NCI-H1436 (cell line): ENCODE measurements at regions not wholly inside any gene's neighbourhood (a gene's known extent, or its start where the extent isn't known, plus 50 kb on each side); places are given as distances from the start of the nearest gene placed in this dataset.
A peak's percentile ranks its signal among the peaks of the same experiment; 100 is the strongest.
"Not testable (repeated sequence)": the region's sequence is repeated elsewhere in the genome, so short reads cannot be mapped to it uniquely, and the experiment has no call there.

ENCODE experiments used
- DNase-seq: peaks from one replicate; lab custom pipeline; 2025; lab: John Stamatoyannopoulos, UW

- DNase-seq: no peak
Observed at GRCh38 chr6:94227741-94228140, 808.4 kb upstream of the EPHA7 start.

DNA sequence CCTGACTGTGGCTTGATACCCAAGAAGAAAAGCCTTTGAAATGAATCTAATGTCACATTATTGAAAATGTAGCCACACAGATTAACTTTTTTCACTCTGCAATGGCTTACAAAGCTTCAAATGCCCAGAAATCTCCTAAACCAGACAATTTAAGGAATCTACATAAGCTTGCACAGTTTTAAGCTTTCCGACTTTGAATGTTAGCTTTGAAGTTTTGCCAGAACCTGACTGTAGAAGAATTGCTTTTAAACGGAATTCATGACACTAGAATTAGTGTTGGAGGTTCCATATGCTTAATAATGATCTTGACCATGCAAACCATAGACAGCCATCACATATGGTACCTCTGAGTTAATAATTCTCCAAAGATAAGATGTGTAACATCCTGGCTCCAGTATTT lies 798.5 kb upstream of the EPHA7 start:
- no peak for DNase-seq

DNA sequence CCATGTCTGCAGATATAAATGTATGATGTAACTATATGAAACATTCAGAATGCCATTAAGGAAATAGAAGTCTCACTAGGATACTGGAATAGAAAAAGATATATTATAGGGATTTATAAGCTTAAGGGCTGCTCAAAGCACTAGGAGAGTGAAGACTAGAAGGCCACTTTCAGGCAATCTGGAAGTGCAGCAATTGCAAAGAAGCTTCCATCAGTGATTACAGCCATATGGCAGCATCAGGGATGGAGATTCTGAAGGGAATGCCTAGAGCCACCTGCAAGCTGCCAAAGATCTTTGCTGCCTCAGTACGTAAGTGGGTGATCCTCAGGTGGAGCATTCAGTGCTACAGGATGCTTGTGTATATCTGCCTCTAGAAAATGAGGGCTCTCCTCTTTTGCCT lies 796.2 kb upstream of the EPHA7 start:
- no peak for DNase-seq

DNA sequence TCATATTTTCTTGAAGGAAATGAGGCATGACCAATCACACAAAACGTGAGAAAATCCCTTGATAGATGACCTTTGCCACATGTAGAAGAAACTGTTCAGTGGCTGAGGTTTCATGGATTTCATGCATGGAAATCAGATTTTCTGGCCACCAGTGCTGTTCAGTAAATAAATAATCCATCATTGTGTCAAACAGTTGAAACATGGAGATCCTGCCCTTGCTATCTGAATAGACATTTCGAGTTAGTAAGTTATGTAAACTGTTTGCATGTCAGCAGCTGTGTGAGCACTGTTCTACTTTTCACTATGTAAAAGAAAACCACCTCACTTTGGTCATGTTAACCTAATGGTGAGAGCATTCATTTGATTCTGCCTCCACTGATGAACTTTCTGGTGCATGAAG lies 793.9 kb upstream of the EPHA7 start:
- no peak for DNase-seq

DNA sequence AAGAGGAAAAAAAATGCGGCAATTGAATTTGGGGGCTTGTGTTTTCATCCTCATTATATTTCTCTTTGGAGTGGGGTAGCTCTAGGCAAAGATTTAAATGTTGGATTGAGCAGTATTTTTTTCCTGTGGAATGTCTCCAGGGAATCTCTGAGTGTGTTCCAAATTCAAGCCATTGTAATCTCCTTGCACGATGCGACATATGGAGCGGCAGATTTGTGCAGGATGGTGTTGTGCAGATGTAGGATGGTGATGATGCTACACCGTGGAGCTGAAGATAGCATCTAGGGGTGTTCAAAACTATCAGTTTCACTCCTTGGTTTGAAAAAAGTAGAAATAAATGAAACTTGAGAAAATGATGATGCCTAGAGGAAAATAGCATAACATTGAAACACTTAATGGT lies 777.5 kb upstream of the EPHA7 start:
- no peak for DNase-seq

DNA sequence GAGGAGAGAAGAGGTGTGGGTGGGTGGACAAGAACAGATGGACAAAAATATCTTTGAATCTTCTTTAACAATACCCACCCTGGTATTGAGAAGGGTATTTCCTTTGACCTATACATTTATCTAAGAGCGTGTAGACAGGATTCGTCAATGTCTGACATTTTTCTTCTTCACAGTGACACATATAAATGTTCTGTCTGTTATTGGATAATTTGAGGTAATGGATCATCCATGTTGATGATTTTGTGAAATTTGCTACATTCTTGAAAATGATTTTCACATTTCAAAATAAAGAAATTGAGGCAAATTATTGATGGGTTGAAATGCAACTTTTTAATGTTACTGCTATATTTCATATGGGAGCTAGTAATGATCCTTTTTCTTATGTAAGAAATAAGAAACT lies 770.7 kb upstream of the EPHA7 start:
- no peak for DNase-seq

- no peak for DNase-seq
Observed at GRCh38 chr6:94184666-94185464, 765.5 kb upstream of the EPHA7 start.

DNA sequence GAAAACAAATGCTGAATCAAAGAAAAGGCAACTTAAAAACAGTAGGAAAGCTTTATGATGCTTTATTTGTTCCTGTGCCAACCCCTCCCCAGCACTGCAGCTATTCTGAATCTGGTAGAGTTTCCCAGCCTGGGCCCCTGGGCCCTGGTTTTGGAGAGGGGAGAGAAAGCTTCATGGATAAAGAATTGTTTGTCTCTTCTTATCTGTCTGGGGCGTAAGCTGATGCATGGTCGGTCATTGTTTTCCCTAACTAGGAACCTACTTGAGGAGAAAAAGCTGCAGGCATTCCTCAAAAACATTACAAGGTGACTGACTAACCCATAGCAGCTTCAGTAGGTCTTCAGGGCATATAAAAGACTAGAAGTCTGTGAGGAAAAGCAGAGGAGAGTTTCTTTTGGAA lies 758.1 kb upstream of the EPHA7 start:
- no peak for DNase-seq

- peak; percentile 3 for DNase-seq
Observed at GRCh38 chr6:94175465-94175864, 756.1 kb upstream of the EPHA7 start.

DNA sequence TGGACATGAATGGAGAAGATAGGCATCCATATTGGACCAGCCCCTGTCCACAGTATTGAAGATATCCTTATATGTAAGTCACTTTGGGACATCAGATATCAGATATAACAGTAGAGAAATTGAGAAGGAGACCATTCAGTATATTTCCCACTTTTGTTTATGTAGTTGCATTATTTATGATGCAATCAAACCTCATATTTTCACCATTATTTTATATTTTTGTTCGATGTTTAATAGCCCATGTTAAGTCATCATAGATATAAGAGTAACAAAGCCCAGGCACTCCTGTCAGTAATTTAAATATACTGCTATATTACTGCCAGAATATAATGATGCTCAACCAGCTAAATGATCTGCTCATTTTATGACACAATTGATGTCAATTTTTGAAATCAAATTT lies 744.5 kb upstream of the EPHA7 start:
- DNase-seq: no peak

GRCh38 chr6:94150886-94151285 lies 731.5 kb upstream of the EPHA7 start:
- no peak for DNase-seq

DNA sequence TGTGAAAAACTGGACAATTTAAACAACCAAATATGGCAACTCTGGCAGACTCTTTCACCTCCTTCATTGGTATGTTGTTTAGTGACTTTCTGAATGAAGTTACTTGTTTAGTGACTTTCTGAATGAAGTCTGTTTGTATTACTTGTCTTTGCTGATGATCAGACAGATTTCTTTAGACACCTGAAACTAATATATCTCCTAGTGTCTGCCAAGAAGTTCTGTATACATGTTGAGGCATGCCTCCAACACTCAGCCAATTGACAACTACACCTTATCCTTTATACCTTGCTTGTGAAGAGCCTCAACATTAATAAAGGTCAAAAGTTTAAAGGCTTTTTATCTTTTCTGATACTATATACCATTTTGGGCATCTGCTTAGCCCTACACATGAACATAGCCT lies 725.4 kb upstream of the EPHA7 start:
- no peak for DNase-seq

DNA sequence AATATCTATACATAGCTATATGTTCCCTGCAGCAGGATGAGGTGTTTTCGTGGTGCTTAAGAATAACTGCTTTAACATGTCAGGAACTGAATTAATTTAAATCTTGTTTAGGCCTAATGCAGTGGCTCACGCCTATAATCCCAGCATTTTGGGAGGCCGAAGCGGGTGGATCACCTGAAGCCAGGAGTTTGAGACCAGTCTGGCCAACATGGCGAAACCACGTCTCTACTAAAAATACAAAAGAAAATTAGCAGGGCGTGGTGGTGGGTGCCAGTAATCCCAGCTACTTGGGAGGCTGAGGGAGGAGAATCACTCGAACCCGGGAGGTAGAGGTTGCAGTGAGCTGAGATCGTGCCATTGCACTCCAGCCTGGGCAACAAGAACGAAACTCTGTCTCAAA lies 717.8 kb upstream of the EPHA7 start:
- not testable (repeated sequence) for DNase-seq

GRCh38 chr6:94133106-94133505 lies 713.7 kb upstream of the EPHA7 start:
- no peak for DNase-seq

DNA sequence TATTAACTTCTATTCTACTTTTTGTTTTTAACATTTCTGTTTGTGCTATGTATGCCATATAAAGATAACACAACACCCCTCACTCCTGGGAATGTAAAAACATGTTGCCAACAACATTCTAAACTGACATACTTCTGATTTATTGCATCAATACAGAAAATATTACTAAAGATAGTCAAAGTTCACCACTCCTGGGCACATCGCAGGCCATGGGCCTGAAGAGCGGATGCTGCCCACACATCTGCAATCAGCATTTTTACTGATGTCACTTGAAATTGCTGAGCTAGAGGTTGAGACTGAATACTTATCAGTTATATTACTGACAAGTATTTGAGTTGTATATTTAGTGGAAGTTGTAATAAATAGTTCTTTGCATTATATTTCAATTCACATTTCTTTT lies 711.9 kb upstream of the EPHA7 start:
- no peak for DNase-seq

DNA sequence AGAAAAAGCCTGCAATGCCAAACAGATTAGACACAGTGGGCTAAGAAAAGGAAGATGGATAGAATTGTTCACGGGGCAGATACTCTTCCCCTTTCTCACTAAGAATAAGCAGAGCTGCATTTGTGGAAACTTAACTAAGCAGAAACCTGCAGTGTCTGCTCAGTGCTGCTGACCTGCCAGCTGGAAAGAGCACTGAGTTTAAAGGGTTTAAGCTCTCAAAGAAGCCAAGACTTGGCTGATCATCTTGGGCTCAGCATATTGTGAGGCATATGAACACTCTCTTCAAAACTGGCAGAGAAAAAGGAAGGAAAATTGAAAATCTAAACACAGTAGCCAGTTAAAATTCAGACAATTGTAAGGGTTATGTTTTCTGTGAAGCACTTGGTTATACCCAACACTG lies 711.1 kb upstream of the EPHA7 start:
- DNase-seq: no peak

GRCh38 chr6:94129926-94130325 lies 710.6 kb upstream of the EPHA7 start:
- no peak for DNase-seq

DNA sequence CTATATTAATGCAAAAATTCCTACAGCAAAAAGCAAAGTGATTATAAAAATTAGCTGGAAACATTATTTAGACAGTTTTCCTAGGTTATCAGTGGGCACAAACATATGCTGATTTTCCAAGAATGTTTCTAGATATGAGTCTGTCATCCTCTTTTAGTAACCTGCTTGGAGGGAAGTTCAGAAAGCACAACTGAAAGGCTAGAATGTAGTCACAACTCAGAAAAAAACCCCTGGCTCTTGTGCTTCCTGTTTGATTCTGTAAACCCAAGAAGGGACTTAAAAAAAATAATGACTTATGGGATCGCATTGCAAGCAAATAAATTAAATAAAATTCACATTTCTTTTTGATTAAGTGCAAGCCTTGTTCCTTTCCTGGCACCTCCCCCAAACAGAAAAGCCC lies 708.4 kb upstream of the EPHA7 start:
- DNase-seq: no peak

DNA sequence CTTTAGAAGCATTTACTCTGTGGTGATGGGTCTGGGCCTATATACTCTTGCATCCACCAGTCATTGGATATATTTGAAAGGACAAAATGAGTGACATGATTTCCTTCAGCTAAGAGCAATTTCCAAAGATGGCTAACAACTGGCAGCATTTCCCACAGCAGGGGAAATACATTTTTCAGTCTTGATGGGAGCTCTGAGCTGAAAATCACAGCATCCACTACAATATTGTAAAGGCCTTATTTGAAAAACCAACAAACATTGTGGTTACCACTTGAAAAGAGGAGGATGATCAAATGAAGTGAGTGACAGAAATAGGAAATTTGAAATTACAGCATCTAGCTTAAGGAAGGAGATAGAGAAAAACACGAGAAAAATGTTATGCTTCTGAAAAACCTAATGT lies 705.0 kb upstream of the EPHA7 start:
- no peak for DNase-seq

DNA sequence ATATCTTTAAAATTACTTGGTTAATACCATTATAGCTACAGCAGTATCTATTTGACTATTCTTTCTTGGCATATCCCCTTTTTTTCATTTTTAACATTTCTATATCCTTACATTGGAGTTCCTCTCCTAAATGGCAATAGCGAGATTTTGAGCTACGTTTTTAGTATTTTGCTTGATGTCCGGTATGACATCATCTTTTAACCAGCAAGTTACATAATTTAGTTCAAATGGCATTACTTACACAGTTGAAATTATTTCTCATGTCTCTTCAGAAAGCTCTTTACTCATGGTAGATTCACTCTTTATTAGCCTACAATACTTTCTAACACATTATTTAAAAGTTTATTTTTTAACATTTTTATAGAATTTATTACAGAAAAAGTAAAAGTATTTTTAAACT lies 701.7 kb upstream of the EPHA7 start:
- no peak for DNase-seq

DNA sequence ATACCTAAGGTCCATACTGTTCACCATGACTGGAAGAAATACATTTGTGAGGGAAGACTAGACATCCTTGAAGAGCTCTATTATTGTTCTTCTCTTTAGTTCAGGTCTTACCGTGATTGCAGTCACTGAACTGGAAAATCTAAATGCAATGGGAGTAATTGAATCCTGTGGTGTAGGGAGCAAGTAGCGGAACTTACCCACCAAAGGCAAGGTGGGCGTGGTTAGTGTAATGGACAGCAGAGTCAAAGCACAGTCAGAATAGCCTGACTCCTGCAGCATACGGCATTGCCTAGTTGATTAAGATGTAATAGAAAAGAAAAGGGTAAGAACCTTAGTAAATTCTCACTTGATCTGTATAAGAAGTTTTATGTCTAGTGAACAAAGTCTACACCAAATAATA lies 679.7 kb upstream of the EPHA7 start:
- no peak for DNase-seq

DNA sequence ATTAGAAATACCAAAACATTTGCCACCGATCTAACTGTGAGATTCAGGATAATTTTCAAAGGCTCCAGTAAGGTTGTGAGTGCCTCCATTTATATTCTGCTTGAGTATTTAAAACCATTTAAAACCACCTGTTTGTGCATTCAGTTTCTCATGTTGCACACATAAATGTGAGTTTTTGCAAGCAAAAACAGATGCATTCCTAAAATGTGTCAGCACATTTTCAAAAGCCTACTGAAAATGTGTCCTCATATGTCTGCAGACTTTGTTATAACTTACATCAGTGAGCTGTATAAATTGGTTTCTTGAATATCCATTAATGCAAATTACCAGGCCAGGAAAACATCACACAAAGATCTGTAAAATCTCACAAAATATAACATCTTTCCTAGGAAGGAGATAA lies 676.6 kb upstream of the EPHA7 start:
- DNase-seq: no peak

GRCh38 chr6:94089941-94090340 lies 670.6 kb upstream of the EPHA7 start:
- DNase-seq: no peak

- no peak for DNase-seq
Observed at GRCh38 chr6:94088870-94089269, 669.5 kb upstream of the EPHA7 start.

- no peak for DNase-seq
Observed at GRCh38 chr6:94074764-94075163, 655.4 kb upstream of the EPHA7 start.
